Activated naive CD4-positive, alpha-beta T cell treated with anti-CD3 and anti-CD28 coated beads, Interleukin-2, amount 50 U/mL, for 16 hours (primary cell): ENCODE measurements at regions not wholly inside any gene's neighbourhood (a gene's known extent, or its start where the extent isn't known, plus 50 kb on each side); places are given as distances from the start of the nearest gene placed in this dataset.

ENCODE experiments used
- DNase-seq: peaks from one replicate; pipeline ENCODE4 v3.0.0-alpha.2; 2020

DNA sequence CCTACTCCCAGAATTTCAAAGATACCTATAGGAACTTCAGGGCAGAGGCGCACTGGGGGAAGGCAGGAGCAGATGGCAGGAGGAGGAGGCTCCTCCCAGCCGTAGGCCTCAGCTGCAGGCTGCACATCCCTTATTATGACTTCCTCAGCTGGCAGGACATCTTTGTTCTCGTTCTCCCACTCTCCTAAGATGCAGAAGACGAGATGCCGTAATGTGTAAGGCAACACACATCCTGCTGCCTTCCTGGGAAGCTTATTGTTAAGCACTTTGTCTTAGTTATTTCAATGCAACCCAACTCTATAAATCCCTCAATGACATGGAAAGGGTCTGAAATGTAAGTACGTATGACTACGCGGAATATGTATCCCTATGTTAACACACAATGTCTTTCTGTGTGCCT lies 599.8 kb upstream of the MGMT start:
- no peak for DNase-seq

DNA sequence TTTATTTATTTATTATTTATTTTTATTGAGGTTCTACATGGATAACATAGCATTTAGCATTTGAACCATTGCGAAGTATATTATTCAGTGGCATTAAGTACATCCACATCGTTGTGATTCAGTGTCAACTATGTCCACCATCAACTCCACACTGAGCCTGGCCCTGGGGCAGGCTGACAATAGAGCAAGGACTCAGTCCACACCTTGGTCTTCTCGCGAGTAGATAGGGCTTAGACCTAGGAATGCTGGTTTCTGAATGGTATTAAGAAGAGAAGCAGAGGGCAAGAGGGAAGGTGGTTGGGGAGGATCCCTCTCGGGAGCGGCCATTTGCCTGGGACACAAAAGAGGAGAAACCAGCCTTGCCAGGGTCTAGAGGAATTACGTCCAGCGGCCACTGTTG lies 599.2 kb upstream of the MGMT start:
- DNase-seq: no peak

DNA sequence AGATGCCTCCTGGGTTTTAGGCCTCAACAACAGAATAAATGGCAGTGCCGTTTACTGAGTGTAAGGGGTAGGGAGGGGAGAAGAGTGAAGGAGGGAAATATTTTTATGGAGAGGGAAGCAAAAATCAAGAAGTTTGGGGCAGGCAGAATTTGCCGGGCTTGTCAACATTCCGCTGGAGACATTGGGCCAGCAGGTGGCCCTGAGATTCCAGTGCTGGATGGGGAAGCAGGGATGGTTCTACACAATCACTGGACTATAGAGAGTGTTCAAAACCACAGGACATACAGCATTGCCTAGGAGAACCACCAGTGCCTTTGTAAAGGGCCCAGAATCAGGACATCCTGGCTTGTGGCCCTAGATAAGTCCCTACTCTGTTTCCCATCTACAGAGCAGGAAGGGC lies 598.6 kb upstream of the MGMT start:
- no peak for DNase-seq

DNA sequence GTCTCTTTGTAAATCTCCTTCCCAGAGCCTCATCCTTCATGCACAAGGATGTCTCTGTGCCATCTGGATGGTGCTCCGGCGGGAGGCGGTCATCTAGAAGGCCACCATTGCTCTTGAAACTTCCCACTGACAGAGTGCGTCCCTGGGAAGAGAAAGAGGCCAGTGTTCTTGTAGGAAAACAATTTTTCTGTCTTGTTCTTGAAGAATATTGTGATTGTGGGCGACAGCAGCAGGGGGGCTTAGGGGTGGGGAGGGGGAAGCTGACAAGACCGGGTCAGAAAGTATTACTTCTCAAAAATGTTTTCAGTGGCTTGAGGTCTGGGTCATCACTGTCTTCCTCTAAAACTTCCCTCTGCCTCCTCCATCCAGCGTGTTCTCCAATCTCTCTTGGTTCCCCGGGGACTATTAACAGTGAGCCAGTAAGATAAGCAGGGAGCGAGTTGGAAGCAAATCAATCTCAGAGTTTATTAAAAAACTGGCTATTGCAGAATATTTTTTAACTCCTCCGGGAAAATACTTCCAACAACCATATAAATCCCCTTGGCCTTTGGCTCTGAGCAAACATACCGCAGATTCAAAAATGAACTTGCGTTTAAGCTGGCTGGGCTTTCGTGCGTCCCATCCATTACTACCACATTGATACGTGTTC lies 597.8 kb upstream of the MGMT start:
- no peak for DNase-seq

DNA sequence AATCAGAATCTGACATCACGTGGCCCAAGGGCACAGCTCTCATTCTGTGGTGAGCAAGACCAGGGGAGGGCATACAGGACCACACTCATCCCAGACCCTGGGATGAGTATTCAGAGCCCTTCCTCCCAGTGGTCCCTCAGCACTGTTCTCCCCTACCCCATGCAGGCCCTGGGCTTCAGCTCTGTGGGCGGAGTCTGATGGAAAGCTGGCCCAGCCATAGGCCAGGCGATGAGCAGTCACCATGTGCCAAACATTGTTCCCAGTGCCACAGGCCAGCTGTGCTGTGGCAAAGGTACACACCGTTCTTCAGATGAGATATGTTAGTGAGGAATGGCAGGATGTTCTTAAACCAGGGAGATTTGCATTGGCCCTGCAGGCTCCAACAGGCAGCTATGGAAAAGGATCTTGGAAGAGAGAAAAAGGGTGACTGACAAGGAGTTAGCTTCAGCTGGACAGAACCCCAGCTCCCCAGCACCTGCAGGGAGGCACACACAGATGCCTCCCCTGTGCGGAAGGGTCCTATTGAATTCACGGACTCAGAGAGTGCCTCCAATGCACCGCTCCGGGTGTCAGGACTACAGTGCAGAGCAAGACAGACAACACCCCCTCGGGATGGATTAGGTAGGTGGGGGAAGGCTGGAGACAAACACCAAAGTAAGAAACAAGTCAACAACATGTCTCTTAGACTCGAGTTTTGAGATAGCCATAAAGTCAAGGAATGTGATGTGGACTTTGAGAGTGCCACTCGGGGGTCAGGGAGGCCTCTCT lies 596.0 kb upstream of the MGMT start:
- DNase-seq: no peak

DNA sequence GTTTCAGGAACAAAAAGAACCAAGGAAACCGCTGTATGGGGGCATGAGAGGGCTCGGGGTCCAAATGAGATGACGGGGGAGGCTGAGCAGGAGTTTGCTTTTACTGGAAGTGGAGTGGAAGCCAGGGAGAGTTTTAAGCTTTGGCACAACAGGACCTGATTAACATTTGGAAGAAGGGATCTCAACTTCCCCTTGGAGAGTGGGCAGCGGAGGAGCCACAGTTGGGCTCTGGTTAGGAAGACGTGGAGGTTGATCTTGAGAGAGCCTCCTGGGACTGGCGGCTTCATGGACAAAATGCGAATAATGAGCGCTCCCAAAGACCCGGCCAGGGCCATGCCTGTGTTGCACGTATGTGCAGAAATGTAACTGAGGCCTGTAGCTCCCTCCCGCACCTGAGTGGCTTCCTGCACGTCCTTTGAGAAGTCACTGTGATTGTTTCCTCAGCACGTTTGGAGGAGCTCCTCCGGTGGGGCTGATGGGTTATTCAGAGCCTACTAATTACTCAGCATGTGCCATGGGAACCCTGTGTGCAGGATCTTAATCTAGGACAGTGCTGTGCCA lies 595.3 kb upstream of the MGMT start:
- DNase-seq: no peak

DNA sequence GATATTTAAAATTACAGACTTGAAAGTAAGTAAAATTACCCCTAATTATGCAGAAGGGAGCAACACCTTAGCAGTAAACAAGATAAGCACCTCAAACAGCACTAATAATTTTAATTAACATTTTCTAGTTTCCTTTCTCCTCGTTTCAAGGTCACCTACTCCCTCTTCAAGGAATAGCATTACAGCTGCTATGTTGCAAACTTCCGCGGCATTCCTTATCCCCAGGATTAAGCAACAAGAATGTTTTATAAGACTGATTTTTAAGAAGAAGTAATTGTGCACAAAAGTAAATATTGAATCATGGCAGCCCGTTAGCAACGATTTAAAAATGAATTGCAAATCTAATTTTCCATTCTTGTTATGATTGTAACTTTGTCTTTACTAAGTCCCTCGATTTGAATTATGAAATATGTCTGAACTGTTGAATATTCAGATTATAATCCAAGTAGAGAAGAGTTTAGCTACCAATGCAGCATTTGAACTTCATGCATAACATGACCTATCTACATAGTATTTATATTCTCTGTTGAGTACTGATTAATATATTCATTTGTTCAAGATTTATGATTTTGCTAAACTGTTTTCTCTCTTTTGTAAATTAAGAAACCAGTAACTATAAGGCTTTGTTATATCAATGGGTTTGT lies 593.5 kb upstream of the MGMT start:
- no peak for DNase-seq

DNA sequence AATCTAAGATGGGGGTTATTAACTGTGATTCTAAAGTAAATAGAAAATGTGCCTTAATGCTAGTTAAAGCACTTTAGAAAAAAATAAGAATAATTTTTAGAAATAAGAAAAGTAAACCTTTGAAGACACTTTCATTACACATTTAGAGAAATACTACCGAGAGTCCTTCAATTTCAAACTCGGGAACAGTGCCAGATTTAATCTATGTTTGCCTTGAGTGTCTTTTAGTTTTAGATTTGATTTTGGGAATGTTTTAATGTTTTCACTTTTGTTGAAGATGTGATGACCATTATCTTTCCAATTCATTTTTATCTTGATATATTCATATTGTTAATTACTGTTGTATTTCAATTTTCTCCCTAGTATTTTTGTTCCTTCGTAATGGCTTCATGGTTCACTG lies 592.7 kb upstream of the MGMT start:
- no peak for DNase-seq

DNA sequence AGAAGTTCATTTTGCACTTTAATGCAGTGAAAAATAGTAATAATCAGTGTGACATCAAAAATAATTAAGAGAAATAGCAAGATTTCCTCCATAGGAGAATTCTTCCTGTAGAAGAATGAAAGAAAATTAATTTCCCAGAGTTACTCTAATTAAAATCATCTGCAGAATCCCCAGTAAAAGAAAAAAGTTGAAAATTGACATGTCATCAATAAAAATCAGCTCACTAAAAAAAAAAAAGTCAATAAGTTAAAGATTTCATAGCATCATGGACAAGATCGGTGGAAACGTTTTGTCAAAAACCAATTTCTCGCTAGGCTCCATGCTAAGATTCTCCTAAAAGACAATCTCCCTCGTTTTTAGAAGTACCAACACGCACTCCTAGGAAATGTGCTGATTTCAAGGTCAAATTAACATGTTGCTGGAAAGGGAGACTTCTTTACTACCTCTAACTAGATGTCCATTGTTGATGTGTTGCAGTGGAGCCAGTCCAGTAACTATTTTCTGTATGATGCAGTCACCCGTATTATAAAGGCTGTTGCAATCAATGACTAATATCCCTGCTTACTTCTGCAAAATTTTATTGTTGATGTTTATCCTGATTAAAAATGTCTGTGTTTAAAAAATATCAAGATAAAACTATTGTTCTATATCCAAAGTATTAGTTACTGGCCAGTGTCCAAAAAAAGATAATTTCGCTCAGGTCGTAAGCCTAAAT lies 591.9 kb upstream of the MGMT start:
- no peak for DNase-seq

DNA sequence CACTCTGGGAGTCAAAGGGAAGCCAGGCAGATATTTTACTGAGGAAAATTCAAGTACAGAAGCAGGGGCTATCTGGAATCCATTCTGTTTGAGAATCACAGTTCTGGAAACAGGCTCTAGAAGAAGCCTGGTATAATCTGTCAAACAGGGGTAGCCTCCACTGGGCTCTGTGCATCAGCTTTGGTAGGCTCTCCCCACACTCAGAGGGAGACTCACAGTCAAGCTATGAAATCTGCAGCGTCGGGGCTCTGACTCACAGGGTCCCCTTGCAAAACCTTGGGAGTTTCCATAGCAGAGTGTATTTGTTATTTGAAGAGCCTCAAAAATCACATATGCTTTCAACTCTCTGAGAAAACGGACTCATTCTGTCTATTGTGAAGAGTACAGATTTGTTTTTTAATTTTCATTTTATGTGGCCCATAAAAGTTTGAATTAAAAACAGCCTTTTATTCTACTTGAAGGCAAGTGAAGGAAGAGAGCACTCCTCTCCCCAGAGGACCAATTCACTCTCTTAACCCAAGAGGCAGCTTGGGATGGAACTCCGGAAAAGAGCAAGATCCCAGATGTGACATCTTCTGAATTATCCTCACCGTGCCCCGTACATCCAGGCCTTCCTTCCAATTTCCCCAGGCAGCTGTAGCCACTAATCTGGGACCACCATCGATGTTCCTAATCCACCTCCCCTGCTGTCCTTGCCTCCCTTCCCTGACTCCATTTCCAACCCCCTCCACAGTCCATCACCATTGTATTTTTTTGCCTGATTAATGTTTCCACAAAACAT lies 590.9 kb upstream of the MGMT start:
- DNase-seq: no peak

DNA sequence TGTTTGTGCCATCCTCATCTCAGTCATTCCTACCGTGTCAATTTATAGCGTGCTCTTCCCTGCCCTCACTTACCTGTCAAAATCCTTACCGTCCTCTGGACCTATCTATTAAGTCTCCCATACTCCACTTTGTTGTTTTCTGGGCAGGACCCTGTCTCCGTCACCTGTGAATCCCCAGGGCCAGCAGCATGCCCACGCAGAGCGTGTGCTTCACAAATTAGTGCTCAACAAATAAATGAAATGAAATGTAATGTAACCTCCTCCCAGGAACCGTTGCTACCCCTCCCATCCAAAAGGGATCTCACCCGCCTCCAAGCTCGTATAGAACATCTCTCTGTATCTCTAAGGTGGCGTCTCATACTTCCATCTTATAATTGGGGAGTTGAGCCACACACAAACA lies 589.9 kb upstream of the MGMT start:
- no peak for DNase-seq

DNA sequence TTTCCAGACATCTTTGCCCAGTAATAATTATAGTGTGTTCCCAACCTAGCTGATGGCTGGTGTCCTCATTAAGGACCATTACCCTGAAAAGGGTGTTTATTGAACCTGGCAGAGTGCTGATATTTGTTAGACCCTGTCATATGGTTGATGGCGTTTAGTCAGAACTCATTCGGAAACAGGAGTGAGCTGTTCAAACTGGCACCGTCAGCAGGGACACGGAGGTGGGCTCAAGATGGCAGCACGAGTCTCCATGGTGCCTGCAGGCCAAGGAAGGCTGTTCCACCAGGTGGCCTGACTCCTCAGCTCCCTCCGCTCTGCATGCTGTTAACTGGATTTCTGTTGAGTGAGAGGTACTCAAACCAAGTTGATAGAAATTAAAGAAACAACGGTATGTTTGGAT lies 589.1 kb upstream of the MGMT start:
- no peak for DNase-seq

DNA sequence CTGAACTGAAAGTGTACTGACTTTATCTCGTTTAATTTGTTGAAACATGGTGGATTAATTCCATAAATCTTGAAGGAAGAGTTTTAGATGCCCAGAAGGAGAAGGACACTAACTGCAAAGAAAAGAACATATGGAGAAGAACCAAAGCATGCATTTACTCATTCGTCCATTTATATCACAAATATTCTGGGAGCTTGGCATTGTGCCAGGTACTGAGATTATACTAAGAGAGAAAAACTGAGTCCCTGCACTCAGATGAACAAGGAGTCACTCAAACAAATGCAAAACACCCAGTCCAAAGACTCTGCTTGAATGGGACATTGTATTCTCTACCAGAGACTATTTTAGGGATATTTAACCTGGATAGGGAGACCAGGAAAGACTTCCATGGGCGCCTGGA lies 588.0 kb upstream of the MGMT start:
- DNase-seq: no peak

DNA sequence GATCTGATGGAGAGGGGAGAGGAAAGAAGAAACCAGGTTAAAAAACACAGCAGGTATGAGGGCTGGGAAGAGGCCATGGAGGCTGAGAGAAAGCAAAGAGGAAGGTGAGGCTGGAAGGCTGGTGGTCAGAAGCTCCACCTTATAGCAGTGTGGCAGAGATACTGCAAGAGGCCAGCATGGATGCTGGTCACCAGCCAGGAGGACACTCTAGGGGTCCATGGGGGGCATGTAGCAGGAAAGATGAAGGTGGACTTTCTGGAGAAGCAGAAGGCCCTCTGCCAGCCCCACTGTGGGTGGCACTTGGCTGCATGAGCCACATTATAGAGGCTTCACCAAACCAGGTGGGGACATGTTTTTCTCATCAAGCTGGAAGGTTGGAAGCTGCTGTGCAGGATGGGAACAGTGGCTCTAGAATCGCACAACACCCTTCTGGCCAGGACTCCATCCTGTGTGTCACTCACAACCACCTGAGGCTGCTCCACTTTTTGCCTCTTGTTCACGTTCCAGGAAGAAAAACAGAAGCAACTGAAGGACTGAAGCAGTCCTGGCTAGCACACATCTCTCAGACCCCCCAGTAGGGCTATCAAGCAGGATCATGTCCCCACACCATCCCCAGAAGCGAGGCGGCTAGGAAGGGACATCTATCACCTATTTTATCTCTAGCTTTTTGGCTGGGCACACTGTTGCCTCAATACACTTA lies 587.5 kb upstream of the MGMT start:
- DNase-seq: no peak

DNA sequence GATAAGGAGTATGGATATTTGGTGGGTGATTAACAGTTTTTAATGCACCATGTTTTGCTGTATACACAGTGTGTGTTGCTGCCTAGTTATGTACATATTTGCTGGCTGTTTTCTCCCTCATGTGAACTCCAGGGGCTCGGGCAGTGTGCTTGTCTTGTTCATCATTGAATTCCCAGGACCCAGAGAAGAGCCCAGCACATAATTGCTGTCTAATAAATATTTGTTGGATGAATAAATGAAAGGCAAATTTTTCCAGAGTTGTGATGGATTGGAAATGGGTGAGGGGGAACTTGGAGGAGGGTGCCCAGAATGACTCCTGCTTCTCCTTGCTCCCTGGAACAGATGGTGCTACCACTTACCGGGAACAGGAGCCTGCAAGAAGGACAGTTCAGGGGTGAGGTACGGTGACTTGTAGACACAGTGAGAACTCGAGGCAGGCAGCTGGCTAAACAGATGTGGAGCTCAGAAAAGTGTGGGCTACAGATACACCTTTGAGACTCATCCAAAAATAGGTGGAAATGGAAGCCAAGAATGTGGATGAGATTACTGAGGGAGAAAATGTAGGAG lies 586.8 kb upstream of the MGMT start:
- no peak for DNase-seq

DNA sequence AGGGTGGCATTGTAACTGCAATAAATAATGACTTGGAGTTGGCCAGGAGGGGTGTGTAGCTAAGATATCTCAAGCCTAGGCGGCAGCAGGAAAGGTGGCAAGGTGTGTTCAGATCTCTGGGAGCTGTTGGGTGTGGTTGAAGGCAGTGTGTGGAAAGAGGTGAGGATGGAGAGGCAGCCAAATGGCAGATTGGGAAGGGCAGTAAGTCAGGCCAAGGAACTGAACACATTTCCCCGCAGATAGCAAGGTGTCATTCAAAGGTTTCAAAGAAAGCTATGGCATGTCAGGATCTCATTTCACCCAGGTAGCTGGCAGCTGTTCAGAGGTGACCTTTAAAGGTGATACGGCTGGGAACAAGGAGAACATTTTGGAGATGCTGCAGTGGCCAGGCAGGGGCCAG lies 586.0 kb upstream of the MGMT start:
- no peak for DNase-seq

DNA sequence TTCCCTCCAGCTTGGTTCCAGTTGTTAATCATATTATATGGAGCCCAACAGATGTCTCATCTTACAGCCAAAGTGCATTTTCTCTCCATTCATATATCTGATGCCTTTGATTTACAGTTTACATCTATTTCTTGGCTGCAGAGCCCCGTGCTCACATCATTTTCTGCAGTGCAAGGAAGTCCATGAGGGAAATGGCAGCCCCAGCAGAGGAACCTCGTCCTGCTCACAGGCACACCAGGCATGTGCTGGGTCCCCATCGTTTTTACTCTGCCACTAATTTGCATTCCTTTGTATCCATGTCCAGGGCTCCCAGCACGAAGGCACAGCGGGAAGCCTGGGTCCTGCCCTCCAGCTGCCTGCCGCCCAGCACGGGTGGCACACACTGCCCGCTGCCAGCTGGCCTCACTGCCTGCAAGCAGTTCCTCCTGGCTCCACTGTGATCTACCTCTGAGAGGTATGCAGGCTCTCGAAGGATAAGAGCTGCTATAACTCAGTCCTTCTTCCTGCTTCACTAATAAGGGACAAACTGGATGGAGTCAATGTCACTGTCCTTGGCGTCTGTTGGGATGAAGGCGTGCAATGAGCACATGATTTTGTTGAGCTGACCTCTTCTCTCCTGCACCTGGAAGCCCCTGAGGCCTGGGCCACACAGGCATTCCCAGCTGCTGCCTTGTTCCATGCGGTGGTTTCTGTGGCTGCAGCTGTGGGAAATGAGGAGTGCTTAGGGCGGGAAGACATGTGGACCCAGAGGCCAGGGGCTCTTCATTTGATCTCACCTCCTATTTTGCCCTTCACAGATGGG lies 583.6 kb upstream of the MGMT start:
- DNase-seq: no peak

DNA sequence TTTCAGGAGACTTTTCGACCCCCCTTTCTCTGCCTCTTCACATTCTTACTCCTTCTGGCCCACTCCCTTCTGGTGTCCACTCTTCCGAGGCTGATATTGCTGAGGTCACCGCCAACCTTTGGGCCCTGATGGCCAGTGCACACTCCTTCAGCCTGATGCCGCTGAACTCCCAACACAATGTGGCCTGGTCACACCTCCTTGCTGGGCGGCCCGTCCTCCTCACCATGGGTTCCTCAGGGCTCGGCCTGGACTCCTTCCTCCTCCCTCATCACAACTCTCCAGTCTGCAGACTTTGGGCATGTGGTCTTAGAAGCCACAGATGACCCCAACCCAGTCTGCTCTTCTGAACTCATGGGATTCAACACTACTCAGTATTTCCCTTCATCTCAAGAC lies 583.0 kb upstream of the MGMT start:
- DNase-seq: no peak

DNA sequence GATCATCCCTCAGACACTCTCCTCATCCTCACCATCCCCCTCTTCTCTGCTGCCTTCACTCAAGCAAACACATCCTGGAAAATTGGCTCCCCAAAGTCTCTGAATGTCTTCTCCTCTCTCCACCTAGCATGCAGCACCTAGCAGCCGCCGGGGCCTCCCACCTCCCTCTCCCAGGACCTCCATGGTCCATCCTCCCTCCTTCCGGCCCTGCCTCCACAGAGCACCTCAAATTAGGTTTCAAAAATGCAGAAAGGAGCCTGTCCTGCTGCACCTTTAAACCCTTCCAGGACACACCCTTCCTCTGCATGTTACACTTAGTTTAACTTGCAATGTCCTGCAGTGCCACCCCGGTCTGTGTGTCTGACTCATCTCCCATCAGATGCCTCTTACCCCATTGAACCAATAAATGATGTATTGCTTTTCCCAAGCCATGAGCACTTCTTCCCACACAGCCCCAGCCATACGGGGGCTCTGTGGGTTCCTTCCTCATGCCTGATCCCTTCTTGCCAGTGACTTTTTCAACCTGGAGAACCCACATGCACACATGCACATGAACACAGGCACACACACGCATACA lies 582.5 kb upstream of the MGMT start:
- no peak for DNase-seq
